ENCODE measurements at regions not wholly inside any gene's neighbourhood (a gene's known extent, or its start where the extent isn't known, plus 50 kb on each side); places are given as distances from the start of the nearest gene placed in this dataset.

GRCh38 chr1:209379280-209379679 lies 204.2 kb upstream of the CAMK1G start:
- TF ChIP-seq CTCF (IDR thresholded peaks at IDR 0.05) (no peak), POLR2A (IDR thresholded peaks at IDR 0.05) (no peak)

Data from lower leg skin (tissue), 3 donors.